DMS 273 (cell line): ENCODE measurements at regions not wholly inside any gene's neighbourhood (a gene's known extent, or its start where the extent isn't known, plus 50 kb on each side); places are given as distances from the start of the nearest gene placed in this dataset.

ENCODE experiments used
- DNase-seq: peaks from one replicate; lab custom pipeline; 2025; ENCODE audit not compliant: unreplicated experiment; lab: John Stamatoyannopoulos, UW

DNA sequence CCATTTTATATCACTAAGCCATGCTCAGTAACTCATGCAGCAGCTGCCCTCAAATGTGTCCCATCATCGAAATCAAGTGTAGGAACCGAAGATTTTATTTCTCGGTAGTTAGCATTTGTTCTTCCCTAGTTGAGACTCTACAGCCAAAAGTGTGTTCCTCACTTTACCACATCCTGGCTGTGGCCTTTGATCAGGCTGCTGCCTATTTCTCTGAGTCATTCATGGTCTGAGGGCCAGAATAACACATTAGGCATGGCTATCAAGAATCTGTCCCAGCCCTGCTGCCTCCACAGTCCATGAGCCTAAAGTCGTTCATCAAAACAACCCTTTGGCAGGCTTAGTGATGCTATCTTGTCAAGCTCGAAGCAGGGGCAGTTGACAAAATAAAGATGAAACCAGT, 300.1 kb downstream of the TDRD15 start:
- no peak for DNase-seq

GRCh38 chr2:21424375-21424774, 300.6 kb downstream of the TDRD15 start:
- no peak for DNase-seq

DNA sequence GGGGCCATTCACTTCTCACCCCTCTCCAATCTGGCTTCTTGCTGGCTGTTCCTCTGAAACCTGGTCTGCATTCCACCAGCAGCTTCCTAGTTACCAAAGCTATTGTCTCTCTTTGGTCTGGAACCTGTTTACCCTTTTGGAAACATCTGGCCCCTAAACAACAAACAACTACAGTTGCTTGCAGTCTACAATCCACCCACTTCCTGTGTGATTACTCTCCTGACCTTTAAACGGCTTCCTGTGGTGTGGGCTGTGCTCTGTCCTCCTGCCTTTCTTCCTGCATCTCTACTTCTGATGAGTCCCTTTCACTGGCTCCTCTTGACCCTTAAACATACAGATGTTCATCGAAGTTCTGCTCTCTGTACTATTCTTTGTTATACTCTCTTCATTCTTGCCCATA, 303.8 kb downstream of the TDRD15 start:
- DNase-seq: no peak

- no peak for DNase-seq
These were observed 305.0 kb downstream of the TDRD15 start for GRCh38 chr2:21428754-21429153.

DNA sequence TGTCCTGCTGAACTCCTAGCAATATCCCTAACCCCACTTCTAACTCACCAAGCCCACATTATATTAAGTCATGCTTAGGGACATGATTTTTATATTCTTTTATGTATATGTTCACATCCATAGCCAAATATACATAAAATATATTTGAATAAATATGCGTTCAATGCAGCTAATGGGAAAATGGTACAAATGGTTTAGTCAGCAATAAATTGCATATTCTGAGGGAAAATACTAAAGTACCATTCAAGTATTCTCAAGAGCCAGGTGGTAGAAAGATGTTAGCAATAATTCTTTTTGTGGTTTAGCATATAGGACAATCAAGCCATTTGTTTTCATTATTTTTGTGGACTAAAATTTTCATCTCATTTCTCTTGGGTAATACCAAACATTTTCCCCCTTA, 306.0 kb downstream of the TDRD15 start:
- no peak for DNase-seq

DNA sequence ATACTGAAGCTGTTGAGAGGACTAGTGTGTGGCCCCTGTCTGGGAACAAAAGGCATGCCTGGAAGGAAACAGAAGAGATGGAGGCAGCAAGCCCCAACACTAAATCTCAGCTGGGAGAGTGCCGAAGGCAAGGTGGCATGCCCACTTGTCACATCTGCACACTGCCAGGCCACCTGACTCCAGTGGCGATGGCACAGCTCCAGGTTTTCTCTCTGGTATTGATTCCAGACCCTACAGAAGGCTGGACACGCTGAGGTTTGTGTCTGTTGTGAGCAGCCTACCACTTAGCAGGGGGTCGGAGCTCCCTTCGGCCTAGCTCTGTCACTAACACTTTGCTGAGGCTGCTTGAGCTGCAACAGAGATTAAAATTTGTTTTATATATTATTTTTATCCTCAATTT, 307.3 kb downstream of the TDRD15 start:
- DNase-seq: no peak

GRCh38 chr2:21438949-21439348, 315.2 kb downstream of the TDRD15 start:
- no peak for DNase-seq

- no peak for DNase-seq
These were observed 317.7 kb downstream of the TDRD15 start for GRCh38 chr2:21441442-21441841.

GRCh38 chr2:21443494-21444105, 319.8 kb downstream of the TDRD15 start:
- no peak for DNase-seq

DNA sequence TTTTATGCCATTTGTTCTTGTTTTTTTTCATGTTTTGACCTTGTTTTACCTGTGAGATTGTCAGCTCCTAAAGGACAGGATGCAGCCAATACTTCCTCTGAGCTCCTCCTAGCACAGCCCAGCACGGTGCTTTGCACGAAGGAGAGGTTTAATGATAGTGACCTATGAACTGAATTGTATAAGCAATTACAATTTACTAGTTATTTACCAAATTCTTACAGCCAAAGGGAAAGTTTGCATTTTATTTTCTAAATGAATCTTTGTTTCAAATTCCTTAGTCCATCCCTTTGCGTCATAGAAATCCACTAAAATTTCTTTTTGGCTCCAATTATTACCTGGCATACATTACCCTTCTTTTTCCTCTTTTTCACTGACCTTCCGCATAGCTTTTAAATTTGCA, 326.1 kb downstream of the TDRD15 start:
- no peak for DNase-seq

DNA sequence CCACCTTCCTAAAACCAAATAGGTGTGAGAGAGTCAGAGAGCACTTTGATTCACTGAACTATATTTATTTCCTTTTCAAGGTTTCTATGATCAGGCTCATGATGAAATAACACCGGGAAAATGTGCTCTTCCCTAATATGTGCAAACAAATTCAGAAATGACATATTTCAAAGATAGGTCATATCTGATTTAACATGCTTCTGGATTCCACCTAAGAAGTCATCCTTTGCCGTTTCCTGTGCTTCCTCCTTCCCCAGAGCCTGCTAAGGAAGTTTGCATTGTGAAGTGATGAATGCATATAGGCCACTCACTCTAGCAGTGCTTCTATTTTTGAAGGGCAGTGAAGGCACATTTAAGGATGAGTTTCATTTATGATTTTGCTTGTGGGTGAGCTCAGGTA, 327.6 kb downstream of the TDRD15 start:
- no peak for DNase-seq

DNA sequence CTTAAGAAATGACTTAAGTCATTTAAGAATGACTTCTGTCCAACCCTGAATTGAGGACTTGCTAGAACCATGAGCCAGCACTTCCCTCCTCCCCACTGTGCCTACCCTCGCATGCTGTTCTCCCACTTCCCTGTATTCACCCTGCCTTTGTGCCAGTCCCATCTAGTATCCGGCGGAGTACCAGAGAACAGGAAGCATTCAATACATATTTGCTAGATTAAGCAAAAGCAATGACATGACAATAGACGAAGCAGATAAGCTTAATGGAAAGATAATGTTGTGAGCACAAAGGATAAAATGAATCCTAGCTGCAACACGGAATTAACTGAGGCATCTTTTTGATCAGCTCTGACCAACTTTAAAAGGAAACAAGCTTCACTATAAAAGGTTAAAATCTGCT, 328.5 kb downstream of the TDRD15 start:
- no peak for DNase-seq

DNA sequence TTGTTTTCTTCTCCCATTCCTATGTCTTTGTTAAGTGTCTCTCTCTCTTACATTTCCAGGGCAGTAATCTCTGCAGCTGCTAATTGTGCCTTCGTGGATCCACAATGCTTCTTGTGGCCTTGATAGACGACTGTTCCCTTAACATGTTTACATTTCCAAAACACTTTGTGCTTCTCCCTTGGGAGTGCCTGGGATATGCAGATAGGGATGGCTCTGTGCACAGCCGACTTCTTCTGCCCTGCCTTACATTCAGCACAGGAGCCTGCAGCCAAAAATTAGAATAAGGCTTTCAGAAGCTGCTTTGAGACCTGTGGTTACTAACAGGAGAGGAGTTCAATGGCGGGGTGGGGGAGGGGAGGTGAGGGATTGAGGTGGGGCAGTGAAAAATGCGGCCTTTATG, 328.9 kb downstream of the TDRD15 start:
- DNase-seq: no peak

DNA sequence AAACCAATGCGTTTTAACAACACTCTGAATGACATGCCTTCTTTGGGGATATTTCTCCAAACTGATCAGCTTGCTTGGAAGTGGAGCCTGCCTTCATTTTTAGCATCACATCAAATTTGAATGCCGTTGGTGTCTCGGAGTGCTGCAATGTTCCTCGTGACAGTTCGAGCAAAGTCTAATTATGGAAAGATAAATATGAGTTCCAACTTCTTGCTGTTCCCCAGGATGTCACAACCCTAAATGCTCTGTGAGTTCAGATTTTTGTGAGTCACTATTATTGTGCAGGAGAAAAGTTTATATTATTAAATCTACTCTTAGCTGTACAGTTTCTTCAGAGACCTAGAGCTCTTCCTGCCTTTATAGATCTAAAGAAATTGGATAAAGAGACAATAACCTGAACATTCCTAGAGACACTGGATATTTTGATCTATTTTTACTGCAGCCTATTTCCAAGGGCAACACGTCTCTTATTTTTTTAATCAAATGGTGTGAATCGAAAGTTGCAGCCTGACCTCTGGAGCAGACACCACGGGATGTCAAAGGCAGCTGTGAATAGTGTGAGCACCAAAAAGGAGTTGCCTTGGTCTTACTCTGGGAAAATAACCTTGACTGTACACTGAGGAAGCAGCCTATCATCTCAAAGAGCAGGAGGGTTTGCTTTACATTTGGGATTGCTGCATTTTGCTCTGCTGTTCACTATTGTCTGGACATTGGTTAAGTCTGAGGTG, 330.1 kb downstream of the TDRD15 start:
- DNase-seq: no peak

GRCh38 chr2:21454839-21455238, 331.1 kb downstream of the TDRD15 start:
- no peak for DNase-seq

- DNase-seq: no peak
These were observed 338.0 kb downstream of the TDRD15 start for GRCh38 chr2:21461754-21462240.

DNA sequence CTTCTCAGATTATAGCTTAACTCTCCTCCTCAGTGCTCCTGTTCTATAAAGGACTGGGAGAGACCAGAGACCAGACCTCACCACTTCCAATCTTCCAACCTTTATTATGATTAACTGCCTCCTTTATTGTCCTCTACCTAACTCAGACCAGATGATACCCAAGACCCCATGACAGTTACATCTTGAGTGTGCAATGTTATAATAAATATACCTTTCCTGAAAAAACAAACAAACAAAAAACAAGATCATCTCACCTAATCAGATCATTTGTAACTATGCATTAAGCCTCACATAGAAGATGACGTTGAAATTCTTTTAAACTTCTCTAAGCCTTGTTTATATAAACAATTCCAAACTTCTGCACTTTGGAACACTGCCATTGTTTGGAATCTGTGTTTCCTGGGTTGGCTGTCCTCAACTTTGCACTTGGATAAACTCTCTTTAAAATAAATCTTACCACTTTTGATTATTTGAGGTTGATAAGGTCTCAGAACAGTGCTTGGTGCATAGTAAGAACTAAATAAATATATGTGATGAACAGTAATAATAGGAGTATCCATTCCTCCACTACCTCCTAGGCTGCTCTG, 342.7 kb downstream of the TDRD15 start:
- no peak for DNase-seq

- no peak for DNase-seq
These were observed 343.6 kb downstream of the TDRD15 start for GRCh38 chr2:21467280-21467818.

DNA sequence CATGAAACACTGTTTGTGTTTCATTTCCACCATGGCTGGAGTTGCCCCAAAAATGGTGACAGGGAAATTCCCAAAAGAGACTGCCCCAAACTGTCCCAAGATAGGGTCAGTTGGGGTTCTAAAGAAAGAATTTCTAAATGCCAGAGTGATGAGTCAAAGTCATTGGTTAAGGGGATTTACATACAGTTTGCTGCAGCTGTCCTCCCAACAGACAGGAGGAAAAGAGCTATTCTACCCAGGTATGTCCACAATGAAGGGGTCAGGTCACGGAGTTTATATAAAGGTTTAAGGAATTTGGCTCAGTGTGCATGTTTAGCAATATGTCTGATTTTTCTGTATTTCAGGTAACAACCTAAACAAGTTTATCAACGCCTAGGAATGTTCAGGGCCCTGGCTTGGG, 344.1 kb downstream of the TDRD15 start:
- DNase-seq: no peak

GRCh38 chr2:21468624-21469023, 344.9 kb downstream of the TDRD15 start:
- DNase-seq: no peak

DNA sequence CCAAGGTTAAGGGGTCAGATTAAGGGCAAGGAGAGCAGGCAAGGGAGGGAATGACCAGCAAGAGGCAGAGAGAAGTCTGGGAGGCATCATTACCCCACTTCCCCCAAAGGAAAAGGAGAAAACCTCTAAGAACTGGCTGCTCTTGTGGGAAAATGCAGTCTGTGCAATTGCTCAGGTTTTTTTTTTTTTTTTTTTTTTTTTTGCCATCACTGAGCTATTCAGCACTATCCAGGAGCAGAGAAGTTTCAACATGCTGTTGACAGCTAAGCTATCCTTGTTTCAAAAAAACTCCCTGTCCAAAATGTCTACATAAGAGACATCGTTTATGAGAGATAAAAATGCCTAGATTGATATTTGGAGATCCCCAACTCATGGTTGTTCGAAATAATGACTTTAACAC, 345.4 kb downstream of the TDRD15 start:
- DNase-seq: no peak

DNA sequence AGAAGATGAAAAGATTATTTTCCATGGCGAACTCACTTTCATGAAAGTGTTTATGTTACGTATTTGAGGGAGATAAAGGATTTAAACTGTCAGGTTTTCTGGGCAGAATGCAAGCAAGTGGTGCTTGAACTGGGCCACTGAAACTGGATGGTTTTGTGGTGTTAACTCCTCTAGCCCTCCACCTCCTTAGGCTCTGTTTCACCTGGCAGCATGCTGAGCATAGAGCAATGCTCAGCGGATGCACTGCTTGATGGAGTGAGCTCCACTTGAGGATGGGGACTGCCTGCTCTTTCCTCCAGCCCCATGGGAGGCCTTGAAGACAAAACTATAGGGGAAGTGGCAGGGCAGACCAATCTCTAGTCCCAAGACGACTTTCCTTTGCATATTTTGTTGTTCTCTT, 345.8 kb downstream of the TDRD15 start:
- no peak for DNase-seq
